Astrocyte of the spinal cord (primary cell): ENCODE measurements at regions not wholly inside any gene's neighbourhood (a gene's known extent, or its start where the extent isn't known, plus 50 kb on each side); places are given as distances from the start of the nearest gene placed in this dataset.
A peak's percentile ranks its signal among the peaks of the same experiment; 100 is the strongest.

Experiments
- DNase-seq: peaks from one replicate; pipeline ENCODE4 v3.0.0; 2011; ENCODE audit warnings: low read depth, low spot score
- H3K4me3 ChIP-seq: 2 replicates; pipeline ENCODE4 v1.5.1; 2011; ENCODE audit warnings: low read depth, mild to moderate bottlenecking, low read length, moderate library complexity
- in situ Hi-C: cut with HindIII; loops from 2 replicates; pipeline ENCODE4 v1.10.0; 2017; ENCODE audit warnings: low sequenced_read_pairs
- TF ChIP-seq, protein P1 (sequence below): IDR thresholded peaks from 2 replicates; pipeline ENCODE4 v1.5.1; 2012; ENCODE audit warnings: low read depth, mild to moderate bottlenecking, low read length, inconsistent platforms

DNA sequence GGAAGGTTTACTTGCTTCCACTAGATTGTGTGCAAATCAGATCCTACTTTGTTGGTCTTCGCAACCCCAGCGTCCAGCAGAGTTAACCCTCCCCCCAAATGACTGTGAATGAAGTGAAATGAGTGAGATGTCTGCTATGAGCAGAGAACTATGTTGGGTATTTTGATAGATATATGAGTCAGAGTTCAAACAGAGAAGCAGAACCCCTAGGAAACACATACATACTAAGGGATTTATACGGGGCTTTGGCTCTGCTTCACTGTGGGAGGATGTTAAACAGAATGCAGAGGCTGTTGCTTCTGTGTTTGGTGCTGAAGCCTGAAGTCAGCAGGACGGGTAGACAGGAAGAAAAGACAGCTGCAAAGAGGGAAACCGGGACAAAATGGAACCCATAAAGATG, 197.0 kb downstream of the MZT1 start:
- peak; percentile 70 for DNase-seq
- TF ChIP-seq, protein P1, sequence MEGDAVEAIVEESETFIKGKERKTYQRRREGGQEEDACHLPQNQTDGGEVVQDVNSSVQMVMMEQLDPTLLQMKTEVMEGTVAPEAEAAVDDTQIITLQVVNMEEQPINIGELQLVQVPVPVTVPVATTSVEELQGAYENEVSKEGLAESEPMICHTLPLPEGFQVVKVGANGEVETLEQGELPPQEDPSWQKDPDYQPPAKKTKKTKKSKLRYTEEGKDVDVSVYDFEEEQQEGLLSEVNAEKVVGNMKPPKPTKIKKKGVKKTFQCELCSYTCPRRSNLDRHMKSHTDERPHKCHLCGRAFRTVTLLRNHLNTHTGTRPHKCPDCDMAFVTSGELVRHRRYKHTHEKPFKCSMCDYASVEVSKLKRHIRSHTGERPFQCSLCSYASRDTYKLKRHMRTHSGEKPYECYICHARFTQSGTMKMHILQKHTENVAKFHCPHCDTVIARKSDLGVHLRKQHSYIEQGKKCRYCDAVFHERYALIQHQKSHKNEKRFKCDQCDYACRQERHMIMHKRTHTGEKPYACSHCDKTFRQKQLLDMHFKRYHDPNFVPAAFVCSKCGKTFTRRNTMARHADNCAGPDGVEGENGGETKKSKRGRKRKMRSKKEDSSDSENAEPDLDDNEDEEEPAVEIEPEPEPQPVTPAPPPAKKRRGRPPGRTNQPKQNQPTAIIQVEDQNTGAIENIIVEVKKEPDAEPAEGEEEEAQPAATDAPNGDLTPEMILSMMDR, result no peak
- no peak overlapping the region for H3K4me3 ChIP-seq
- in situ Hi-C loops, result no loop called here

DNA sequence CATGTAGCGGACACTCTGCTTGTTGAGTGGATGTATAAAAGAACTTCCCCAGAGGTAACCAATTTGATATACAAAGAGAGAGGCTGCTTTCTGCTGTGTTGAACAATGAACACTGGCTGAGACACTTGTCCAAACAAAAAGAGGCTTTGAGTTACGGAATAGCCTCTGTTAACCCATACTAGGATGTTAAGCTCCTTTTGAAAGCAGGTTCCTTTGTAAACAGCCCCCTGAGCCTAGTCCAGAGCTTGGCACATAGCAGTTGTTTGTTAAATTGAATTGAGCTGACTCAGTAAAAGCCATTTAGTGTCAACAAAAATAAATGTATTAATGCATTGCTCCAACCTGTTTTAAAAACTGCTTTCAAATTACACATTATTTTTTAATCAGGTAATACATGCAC, 200.1 kb downstream of the MZT1 start:
- TF ChIP-seq, protein P1, result no peak
- no peak overlapping the region for H3K4me3 ChIP-seq
- DNase-seq, result no peak
- in situ Hi-C loops, result no loop called here

DNA sequence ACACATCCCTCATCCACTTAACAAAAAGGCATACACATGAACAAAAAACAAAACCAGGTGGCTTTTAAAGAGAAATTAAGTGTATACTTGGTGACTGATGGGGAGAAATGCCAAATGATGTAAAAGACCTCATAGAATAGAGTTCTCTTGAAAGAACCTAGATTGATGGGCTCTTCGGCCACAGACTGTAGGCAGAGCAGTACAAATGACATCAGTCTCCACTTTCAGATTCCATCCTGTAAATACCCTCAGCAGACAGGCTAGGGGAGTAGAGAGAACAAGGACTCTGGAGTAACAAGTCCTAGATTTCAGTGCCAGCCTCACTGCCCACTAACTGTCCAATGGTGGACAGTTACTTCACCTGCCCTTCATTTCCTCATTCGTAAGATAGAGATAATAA, 203.8 kb downstream of the MZT1 start:
- in situ Hi-C loops, result no loop called here
- DNase-seq, result no peak
- TF ChIP-seq, protein P1, result no peak
- H3K4me3 ChIP-seq, result no peak overlapping the region

DNA sequence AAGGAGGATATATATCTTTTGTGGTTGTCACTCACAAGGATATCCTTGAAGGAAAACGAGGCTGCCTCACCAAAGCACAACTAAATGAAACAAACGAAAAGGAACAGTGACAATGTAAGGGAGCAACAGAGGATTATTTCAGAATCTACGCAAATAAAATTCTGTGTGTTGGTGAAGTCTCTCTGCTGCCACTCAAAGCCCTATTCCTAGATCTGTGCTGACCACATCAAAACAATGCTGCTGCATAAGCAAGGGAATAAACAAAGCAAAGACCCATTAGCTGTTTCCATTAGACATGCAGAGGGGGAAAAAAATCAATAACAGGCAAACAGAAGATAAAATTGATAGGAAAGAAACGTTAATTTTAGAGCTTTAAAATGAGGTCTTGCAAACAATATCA, 204.4 kb downstream of the MZT1 start:
- TF ChIP-seq, protein P1, result no peak
- no peak for DNase-seq
- no peak overlapping the region for H3K4me3 ChIP-seq
- in situ Hi-C loops, result no loop called here

DNA sequence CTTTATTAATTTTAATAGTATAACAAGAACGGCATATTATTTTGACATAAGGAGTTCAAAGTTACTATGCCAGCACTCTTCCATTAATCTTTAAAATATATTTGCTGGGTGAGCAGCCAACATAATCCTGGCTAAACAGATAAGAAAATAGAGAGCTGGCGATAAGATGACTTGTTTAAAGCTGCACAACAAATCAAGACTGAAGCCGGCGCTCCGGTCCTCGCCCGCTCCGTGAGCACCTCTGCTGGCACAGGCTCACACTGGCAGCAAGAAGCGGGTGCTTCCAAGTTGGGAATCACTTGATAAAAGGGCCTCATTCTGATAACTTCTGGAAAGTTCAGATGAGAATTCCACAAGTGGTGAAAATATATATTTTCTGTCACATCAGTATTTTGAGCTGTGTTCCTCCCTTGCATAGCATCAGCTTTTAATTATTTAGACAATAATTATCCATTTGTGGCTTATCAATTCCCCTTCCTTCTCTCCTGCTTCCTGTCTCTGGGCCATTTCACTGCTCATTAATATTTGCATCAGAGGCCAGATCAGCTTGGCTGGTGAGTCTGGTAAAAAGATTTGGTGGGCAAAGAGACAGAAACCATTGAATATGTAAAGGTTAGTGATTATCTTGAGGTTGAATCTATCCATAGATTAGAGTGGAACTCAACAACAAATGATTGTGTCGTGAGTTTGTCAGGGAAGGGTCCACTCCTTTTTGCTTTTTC, 205.3 kb downstream of the MZT1 start:
- in situ Hi-C loops, result no loop called here
- H3K4me3 ChIP-seq, result no peak overlapping the region
- no peak for DNase-seq
- TF ChIP-seq, protein P1, result no peak

DNA sequence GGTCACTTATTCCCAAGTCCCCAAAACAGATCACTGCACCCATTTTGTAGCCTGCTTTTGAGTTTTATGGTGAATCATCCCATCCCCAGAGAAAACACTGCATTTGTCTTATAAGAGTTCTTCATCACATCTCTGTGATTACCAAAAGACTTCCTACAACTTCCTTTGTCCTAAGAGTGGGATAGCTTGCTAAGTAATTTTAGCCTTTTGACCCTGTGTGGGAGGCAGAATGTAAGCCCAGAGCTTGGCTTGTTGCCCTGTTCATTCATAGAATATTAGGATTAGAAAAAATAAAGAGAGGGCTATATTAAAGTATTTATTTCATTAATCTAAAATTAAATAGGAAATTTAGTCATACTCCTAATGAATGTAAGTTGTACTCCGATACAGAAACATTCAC, 213.3 kb downstream of the MZT1 start:
- peak; percentile 46 for DNase-seq
- in situ Hi-C loops, result no loop called here
- H3K4me3 ChIP-seq, result no peak overlapping the region
- TF ChIP-seq, protein P1, result no peak
